Limb (tissue), 2 donors: ENCODE measurements at regions not wholly inside any gene's neighbourhood (a gene's known extent, or its start where the extent isn't known, plus 50 kb on each side); places are given as distances from the start of the nearest gene placed in this dataset.
"Not testable (repeated sequence)": the region's sequence is repeated elsewhere in the genome, so short reads cannot be mapped to it uniquely, and the experiment has no call there.

ENCODE experiments used
- DNase-seq, 2 donors: peaks; one replicate each; pipeline ENCODE4 v3.0.0-alpha.2; 2016; ENCODE audit errors: extremely low spot score in 2 of 2

DNA sequence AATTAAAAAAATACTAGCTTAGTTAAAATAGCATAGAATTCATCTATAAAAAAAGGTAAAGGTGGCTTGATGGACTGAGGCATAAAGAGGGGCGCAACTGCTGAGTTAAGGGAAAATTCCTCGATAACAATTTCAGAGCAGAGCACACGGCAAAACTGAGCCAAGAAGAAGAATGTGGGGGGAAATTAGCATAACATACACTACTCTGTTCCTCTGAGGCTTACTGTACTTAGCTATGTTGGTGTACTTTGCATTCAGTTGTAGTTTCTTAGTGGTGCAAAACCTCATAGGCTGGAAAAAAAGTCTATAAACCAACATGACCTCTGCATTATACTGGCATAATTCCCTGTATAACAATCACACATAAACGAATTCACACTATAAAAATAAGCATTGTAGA lies 357.9 kb upstream of the LRRC3B start:
- no peak for DNase-seq

DNA sequence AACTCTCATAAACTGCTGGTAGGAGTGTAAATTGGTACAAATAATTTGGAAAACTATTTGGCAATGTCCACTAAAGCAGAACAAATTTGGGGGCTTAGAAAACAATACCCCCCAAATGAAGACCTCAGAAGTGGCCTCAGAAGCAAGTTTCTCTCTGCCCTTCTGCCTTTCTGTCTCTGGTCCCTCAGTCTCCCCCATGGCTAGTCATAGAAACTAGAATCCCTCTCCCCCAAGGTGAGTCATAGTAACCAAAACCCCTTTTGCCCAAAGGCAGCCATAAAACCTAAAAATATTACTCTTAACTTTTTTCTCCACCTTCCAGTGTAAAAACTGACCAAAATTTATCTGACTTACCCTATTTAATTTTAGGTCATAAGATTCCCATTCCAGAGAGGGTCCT lies 350.7 kb upstream of the LRRC3B start:
- no peak for DNase-seq

DNA sequence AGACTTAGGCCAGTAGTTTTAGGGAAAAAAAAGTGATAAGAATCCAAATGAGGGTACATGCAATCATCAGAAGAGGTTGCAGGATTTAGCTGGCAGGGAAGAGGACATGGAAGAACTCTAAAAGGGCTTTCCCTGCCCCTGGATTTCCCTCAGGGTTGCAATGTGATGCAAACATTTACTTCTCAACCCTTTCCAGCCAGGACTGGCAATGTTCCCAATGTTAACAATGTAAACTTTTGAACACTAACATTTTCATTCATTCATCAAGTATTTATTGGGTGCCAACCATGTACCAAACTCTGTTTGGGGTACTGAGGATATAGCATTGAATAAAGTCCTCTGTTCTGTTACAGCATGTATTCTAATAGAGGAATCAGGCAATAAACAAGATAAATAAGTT lies 349.4 kb upstream of the LRRC3B start:
- DNase-seq, result no peak

DNA sequence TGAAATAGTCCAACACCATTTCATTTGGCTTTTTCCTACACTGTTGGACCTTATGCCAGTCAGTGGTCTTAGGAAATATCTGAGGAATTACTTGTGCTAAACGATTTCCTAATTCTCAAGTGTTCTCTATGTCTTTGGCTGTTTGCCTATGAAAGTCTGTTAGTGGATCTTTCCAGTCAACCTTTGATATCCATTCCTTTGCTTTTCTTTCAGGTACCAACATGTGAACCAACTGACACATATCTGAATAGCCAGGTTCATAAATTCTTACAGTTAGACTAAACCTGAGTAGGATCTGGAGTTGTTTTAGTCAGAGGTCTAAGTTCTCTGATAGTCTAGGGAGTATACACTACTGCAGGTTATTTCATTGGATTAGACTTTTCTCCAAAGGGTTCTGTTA lies 343.5 kb upstream of the LRRC3B start:
- DNase-seq, result no peak

DNA sequence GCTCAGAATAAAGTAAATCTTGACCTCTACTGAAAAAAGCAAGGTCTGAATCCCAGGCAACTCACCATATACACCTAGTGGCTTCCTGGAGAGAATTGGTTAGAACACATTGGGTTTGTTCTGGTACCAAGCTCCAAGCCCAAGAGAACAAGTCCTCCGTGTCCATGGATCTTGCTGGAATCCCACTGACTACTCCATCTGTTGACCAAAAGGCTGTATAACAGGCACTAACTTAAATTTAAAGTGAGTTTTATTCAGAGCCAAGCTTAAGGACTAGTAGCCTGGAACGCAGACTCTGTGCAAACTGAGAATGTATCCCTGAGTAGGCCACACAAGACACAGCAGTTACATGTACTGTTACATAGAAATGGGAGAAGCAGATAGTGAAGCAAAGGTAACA lies 342.1 kb upstream of the LRRC3B start:
- DNase-seq, result no peak

DNA sequence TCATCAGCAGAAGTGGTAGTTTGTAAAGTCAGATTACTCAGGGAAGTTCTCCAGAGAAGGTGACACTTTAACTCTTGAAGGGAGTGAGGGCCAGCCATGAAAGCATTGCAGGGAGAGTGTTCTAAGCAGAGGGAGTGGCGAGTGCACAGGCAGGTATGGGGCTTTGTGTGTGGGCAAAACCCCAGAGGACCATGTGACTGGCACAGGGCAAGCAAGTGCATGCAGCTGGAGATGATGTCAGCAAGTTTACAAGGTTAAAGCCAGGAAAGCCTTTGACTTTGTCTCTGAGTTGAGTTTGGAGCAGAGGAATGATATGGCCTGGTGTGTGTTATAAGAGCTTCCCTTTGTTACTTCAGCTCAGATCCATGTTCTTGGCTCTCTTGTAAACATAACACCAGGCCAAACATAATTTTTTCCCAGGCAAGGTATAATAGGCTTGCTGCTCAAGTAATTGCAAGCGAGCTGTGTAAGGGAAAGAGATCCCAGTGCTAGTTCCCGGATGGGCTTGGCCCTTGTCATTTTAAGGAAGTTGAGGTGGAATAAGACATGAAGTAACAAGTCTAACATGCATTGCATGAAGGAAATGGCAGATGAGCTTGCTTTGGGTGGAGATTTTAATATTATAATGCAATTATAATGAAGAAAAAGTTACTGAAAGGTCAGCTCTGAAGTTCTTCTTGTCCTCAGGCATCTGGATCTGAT lies 341.1 kb upstream of the LRRC3B start:
- DNase-seq, result no peak

DNA sequence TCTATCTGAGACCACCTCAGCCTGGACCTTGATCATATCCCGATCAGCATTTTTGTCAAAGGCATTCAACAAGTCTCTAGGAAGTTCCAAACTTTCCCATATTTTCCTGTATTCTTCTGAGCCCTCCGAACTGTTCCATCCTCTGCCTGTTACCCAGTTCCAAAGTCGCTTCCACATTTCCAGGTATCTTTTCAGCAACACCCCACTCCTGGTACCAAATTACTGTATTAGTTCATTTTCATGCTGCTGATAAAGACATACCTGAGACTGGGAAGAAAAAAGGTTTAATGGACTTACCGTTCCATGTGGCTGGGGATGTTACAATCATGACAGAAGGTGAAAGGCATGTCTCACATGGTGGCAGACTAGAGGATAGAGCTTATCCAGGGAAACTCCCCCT lies 338.1 kb upstream of the LRRC3B start:
- not testable (repeated sequence) for DNase-seq

DNA sequence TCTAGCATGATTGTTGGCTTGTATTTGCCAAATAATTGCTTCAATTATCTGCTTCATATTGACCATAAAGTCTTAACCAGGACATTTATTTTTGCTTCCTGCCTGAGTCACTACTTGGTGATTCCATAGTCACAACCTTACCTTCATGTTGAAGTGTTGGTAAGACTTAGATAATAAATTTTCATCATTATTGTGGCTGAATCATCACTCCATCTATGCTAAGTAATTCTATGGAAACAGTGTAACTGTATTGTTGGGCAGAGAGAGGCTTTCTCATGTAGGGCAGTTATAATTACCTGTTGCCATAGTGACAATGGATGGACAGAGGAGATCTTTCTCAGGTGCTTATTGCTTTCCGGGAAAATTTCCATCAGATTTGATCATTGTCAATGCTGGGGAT lies 330.7 kb upstream of the LRRC3B start:
- no peak for DNase-seq

DNA sequence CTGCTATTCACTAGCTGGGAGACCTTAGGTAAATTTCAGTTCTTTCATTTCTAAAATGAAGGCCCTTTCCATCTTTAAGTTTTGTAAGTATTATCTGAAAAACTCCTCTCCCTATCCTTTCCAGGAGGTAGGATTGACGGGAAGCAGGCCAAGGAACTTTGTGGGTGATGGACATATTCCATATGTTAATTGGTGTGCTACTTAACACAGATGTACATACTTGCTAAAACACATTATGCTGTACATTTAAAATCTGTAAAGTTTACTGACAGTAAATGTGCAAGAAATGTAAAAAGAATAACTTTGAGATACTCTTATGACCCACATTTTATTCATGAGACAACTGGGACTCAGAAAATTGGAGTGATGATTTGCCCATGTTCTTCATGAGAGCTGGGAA lies 329.8 kb upstream of the LRRC3B start:
- DNase-seq, result no peak

DNA sequence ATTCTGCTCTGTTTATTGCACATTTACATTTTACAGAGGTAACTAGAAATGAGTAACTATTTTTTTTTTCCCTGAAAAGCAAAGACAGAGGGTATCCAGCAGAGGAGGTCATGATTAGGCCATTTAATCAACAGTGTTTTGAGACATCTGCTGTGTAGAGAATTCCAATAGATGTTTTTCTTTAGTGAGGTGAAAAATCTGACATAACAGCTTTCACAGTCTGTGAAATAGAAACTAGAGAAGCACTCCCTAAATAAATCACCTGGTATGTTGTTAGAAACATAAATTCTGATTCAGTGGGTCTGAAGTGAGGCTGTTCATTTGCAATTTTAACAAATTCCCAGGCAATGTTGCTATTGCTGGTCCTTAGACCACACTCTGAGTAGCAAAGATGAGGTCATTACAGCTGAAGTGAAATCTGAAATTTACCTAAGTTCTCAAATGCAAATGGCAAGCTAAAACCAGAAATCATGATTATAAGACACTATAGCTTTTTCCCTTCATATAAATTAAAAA lies 329.2 kb upstream of the LRRC3B start:
- DNase-seq, result no peak

DNA sequence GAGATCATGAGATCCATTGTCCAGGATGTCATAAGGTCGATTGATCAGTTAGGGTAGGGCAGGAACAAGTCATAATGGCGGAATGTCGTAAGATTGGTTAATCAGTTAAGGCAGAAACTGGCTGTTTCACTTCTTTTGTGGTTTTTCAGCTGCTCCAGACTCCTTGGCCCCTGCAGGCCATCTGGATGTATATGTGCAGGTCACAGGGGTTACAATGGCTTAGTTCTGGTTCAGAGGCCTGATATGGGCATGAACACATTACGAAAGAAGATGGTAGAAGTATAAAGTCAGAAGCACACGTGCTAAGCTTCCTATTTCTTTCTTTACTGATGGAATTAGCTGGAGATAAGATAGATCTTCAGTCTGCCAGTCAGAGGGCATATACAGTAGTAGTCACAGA lies 315.4 kb upstream of the LRRC3B start:
- DNase-seq, result no peak

DNA sequence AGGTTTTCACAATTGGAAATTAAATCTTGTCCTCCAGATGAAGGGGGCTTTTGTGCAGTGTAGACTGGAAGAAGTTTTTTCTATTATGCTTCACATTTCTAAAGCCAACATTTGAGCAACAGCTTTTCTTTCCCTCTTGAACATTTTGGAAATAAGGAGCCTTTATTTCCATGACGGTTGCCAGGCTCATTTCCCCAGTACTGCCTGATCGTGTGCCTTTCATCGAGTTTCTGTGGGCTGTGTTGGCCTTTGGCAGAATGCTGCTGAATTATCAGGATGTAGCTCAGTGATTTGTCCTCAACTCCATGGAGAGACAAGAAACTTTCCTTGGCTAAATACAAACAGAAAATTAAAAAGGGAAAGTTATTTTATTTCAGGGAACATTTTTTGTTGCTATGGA lies 314.8 kb upstream of the LRRC3B start:
- DNase-seq, result no peak

DNA sequence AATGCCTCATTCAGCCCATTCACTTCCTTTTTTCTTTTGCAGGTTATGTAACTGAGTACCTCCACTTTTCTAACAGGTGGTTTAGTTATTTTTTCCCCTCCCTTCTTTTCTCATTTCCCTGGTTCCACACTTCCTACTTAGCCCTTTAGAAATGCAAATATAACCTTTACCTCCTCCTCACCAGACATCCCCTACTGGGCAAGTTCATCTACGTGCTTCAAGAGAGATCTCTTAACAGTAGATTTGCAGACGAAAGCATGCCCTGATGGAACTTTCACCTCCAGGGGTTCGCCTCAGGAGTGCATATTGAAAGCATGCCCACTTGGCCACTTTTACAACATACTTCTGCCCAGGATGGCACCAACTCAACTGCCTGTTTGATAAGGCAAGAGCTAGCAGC lies 314.1 kb upstream of the LRRC3B start:
- no peak for DNase-seq

DNA sequence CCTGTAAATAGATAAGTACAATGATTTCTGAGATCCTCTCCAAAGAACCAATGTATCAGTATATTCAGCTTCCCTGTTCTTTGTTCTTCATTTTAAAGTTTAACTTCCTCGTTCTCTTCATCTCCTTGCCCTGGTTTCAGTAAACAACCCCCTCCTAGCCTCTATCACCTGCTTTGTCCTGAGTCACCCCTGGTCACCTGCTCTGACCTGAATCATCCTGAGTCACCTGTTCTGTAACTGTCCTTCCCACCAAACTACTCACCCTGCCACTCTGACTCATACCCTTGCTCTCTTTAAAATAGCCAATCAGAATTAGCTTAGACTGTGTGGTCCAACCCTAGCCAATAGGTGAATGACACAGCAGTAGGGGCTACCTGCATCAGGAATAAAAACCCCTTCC lies 313.0 kb upstream of the LRRC3B start:
- not testable (repeated sequence) for DNase-seq

DNA sequence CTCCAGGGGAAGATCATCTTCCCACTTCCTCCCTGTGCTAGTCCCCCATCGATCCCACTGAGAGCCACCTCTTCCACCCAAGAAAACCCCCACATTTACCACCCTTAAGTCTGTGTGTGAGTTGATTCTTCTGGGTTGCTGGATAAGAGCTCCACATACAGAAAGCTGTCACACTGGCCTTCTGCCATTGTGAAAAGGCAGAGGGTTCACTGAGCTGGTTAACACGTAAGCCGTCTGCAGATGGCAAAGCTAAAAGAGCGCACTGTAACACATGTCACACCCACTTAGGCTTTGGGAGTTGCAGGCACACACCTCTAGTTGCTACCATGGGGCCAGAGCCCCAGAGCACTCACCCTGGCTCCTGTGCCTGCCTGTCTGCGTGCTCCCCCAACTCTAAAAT lies 309.8 kb upstream of the LRRC3B start:
- no peak for DNase-seq

DNA sequence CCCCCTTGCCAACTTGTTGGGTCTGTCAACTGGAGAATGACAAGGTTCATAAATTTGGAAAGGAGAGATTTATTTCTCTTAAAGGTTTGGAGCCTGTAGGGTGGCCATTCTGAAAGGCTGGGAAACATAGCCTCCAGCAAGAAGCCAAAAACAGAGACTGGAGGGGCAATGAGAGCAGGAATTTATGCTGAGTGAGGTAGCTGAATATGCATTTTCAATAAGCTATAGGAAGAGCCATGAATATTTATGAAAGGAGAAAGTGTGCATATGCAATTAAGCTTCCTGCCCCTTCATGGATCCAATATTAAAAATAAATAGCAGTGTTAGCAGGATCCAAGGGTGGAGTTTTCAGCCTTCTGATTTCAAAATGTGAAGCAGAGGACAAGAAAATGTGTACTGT lies 306.1 kb upstream of the LRRC3B start:
- DNase-seq, result no peak

DNA sequence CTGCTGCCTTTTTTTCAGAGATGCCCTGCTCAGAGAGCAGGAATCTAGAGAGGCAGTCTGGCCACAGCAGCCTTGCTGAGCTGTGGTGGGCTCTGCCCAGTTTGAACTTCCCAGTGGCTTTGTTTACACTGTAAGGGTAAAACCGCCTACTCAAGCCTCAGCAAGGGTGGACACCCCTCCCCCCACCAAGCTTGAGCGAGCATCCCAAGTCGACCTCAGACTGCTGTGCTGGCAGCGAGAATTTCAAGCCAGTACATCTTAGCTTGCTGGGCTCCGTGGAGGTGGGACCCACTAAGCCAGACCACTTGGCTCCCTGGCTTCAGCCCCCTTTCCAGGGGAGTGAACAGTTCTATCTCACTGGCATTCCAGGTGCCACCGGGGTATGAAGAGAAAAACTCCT lies 298.8 kb upstream of the LRRC3B start:
- not testable (repeated sequence) for DNase-seq

DNA sequence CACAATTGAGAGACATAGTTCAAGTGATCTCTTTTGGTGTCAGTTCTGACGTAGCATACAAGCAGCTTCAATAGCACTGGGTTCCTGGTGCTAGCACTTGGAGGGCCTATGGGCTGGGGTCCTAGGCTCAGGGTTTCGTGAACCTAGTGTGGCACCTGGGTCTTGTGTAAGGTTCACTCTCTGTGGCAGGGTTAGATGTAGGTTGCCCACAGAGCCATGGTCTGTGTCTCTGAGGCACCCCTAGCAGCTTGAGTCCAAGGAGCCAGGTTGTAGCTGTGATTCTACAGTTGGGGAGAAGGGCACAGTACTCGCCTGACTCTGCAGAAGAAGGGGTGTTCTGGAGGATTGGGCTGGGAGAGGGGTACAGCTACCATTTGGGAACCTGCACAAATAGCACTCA lies 282.6 kb upstream of the LRRC3B start:
- DNase-seq, result no peak

DNA sequence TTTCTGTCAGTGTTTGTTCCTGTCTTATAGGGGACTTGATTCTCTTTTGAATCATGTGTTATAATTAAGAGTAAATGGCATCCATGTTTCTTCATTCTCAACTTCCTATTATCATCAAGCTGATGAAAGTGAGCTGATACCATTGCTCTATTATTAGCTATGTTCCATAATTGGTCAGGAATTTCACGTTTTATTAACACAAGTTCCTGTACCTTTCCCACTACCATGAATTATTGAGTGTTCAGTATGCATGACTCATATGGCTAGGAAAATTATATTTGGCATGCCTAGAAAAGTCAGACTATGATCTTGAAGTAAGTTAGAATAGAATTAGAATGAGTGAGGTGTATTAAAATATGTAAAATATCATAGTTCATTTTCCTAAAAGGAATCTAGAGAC lies 278.9 kb upstream of the LRRC3B start:
- DNase-seq, result no peak

DNA sequence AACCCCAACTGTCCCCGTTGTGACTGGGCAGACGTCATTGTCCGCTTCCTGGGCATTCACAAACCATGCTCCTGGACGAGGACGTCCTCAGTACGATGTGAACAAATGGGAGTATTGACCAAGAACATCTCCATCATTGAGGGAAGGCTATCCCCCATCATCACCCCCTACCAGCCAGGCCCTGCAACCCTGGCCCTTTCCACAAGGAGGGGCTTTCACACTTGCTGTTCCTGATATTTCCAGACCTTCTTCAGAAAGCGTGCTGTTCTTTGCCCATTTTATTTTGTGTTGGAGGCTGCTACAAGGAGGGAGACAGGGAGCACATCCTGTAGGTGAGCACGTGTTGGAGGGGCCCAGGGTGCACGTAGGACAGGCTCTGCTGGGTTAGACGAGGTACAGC lies 277.0 kb upstream of the LRRC3B start:
- no peak for DNase-seq

DNA sequence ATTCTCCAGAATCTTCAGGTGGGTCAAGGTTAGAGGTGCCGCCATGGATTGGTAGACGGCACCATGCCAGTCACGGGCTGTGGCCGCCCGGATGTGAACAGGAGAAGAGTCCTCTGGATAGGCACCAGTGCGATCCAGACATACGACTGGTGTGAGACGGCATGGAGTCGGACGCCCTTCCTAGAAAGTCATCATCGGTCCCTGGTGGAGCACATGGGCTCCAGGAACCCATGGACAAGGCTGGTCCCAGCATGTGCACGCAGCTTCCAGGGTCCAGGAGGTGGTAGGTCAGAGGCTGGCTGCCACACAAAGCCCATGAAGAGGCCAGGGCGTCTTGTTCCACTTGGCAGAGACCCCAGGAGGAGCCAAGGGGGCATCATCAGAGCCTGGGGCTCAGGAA lies 276.1 kb upstream of the LRRC3B start:
- no peak for DNase-seq

DNA sequence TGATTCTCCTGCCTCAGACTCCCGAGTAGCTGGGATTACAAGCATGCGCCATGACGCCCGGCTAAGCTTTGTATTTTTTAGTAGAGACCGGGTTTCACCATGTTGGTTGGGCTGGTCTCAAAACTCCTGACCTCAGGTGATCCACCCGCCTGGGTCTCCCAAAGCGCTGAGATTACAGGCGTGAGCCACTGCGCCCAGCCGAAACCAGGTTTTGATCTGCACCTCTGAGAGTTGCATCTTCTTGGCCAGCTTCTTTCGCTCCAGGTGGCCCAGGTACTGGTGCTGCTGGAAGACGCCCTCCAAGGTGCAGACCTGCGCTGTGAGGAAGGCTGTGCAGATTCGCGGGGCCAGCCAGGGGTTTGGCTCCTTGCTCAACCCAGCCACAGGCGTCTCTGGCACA lies 275.4 kb upstream of the LRRC3B start:
- no peak for DNase-seq

DNA sequence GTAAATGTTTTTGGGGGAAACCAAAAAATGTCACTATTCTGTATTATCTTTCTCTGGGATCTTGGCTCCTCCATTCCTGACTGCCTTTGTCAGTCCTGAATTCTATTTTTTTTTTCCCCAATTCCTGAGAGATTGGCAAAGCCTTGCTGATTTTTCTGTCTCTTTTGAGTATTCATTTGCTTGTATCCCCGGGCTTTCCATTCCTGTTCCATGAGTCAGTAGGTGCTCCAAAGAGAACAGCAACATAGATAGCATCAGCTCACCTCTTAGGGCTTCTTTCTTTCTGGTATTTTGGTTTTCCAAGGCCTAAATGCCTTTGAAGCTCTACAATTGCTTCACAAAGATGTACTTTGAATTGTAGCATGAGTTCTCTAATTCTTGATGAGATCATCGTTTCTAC lies 271.7 kb upstream of the LRRC3B start:
- no peak for DNase-seq

DNA sequence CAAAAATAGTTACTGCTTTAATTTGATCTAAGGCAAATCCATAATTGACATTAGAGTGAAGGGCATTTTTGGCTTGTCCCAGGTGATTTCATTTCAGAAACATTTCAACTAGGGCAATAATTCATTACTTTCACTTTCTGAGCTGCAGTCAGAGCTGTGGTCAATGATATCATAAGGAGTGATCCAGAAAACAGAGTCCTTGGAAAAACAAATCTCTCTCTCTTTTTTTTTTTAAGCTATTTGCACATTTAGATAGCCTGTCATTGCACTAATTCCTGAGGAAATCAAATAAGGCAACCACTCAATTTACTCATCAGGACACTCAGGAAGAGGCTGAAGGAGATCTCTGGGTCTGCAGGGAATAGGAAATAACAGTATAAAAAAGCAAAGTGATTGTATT lies 269.5 kb upstream of the LRRC3B start:
- no peak for DNase-seq
